ENCODE measurements at regions not wholly inside any gene's neighbourhood (a gene's known extent, or its start where the extent isn't known, plus 50 kb on each side); places are given as distances from the start of the nearest gene placed in this dataset.

- TF ChIP-seq CTCF (IDR thresholded peaks at IDR 0.05; ENCODE audit: insufficient read depth, low read length, poor library complexity, severe bottlenecking) (no peak), EZH2phosphoT487 (conservative IDR thresholded peaks at IDR 0.05; ENCODE audit: low read length) (no peak)
Observed at GRCh38 chr5:101296477-101296876, 393.4 kb upstream of the ST8SIA4 start.

Data from SU-DHL-6 (cell line).